HG03575 (cell line): ENCODE measurements at regions not wholly inside any gene's neighbourhood (a gene's known extent, or its start where the extent isn't known, plus 50 kb on each side); places are given as distances from the start of the nearest gene placed in this dataset.

Experiments used
- ATAC-seq: cut with Tn5 transposase; IDR thresholded peaks from one replicate; pipeline ENCODE4 v1.9.1; 2021; ENCODE audit not compliant: unreplicated experiment, insufficient number of reproducible peaks, low FRiP score; ENCODE audit errors: extremely low read depth

DNA sequence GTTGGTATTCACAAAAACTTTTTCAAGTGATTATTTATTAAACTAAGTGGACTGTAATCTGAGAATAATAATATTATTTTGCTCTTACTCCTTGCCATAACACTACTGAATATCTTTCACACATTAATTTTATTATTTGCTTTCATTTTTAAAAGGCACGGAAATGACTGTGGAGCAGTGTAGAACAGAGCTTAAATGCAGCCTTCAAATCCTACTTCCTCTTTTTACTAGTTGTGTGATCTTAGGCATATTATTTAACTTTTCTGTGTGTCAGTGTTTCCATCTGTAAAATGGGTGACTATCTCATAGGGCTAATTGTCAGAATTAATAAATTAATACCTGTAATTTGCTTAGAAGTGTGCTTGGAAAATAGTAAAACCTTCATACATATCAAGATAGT, 55.5 kb upstream of the SLC8A1 start:
- ATAC-seq = peak; percentile 69

DNA sequence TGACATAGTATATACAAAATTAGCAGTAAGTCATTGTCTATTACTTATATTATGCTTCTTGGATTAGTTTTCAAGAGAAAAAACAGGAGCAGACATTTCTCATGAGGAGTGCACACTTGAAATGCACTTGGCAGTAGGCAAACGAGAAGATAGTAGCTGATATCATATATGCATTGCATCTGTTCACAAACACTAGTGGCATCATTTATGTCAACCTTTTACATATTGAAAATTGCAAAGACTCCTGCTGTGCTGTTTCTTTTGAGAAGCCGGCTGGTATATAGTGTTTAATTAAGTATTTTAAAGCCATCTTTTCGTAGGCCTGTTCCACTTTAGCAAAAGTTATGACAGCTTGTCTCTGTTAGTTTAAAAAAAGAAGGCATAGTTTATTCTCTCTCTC, 58.4 kb upstream of the SLC8A1 start:
- ATAC-seq = no peak

DNA sequence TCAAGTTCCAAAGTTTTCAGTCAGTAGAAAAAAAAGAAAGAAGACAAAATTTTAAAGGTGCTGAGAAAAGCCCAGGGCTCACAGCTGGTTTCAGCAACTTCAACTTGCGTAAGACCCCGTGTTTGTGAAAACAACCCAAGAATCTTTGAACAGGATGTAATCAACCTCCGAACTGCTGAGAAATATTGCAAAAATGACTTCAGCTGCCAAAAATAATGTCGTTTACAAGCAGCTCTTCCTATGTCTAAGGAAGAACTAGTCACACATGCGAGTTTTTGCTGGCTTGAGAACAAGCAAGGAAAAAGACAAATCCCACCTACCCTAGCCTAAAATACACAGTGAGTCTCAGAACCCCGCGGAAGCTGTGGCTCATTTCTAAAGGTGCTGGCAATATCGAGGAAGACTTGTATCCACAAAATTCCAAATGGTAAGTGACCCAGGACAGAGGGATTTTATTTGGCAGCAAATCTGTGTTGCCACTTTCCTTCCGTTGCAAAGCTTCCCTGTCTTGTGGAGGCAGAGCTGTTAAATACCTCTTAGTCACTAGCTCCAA, 59.8 kb upstream of the SLC8A1 start:
- ATAC-seq = no peak

- ATAC-seq = no peak
Measured at GRCh38 chr2:40512256-40512655, 60.4 kb upstream of the SLC8A1 start.

DNA sequence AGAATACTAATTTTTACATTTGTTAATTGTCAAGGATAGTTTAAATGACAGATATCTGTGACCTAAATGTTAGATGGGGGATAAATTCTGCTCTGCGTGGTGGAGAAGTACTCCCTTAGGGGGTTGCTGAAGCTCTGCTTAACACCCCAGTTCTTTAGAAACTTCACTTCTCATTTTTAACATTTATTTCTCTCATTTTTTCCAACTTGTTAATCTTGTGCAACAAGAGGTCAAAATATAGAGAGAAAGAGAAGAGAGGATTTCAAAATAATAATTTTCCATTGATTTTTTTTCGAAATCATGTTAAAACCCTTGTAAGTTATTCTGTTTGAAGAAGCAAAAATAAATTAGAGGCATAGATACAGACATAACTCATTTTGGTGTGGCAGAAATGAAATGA, 61.3 kb upstream of the SLC8A1 start:
- ATAC-seq = no peak

GRCh38 chr2:40516604-40517003, 64.7 kb upstream of the SLC8A1 start:
- ATAC-seq = no peak

GRCh38 chr2:40528564-40528963, 76.7 kb upstream of the SLC8A1 start:
- no peak for ATAC-seq

- no peak for ATAC-seq
Measured at GRCh38 chr2:40531359-40531758, 79.5 kb upstream of the SLC8A1 start.

DNA sequence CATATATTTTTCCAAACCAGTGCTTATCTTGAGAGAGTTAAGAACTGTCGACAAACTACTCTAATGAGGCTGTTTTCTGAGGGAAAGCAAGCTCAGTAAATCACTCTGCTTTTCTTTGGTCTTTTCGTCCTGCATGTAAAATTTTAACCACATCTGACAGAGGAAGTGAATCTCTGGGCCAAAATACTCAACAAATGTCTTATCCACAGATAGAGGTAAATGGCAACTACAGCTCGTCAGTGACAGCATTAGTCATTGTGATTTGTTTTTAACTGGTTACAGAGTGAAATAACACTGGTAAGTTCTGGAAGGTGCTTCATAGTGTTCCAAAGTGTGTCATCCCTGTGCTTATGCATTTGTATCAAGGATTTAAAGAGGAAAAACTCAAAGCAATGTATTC, 82.6 kb upstream of the SLC8A1 start:
- no peak for ATAC-seq

GRCh38 chr2:40535972-40536371, 84.1 kb upstream of the SLC8A1 start:
- no peak for ATAC-seq

DNA sequence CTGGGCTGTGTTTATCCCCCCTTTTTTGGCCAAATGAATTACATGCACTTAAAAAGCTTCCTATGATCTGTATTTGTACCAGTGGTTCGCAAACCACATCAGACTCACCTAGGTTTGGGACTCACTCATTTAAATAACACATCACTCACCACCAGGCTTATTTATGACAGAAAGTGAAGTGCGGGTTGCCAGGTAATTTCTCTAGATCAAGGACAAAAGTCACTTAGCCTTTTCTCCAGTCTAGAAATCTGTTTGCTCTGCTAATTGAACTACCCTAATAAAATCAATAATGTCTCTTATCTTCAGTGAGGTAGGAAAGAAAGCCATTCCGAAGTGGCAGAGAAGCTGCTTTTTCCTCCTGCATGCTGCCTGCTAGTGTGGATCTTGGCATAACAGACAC, 88.1 kb upstream of the SLC8A1 start:
- no peak for ATAC-seq

DNA sequence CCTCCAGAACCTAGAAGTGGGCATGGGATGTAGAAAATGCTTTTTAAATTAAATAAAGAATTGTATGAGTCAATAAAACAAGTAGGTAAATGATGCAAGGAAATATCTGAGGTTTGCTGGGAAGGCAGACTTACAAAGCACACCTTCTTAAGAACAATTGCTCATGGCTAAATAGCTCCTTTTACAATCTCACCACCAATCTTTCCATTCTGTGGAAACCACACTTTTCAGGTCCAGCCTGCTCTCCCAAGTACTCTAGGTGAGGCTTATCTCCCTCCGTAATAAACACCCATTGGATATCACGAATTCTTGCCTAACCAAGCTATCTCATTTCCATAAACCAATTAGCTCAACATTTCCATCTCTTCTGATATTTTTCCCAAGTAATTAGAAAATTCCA, 91.5 kb upstream of the SLC8A1 start:
- ATAC-seq = no peak

- ATAC-seq = no peak
Measured at GRCh38 chr2:40544072-40544471, 92.2 kb upstream of the SLC8A1 start.

DNA sequence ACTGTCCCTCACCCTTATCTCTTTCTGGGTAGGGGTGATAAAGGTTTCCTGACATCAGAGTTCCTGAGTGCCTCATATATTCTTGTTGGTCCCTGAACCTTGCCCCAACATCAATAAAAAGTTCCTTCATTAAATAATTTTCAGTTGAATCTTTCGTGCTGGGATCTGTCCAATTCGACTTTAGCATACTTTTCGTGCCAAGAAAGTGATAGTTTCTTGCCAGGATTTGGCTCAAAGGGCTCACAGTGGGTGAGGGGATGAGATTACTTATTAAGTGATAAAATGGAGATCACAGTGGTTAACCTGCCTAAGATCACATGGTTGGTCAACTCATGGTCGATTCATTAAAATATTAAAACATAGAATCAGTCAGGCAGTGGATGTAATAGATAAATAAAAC, 93.8 kb upstream of the SLC8A1 start:
- ATAC-seq = no peak

GRCh38 chr2:40546439-40547191, 94.7 kb upstream of the SLC8A1 start:
- ATAC-seq = no peak

DNA sequence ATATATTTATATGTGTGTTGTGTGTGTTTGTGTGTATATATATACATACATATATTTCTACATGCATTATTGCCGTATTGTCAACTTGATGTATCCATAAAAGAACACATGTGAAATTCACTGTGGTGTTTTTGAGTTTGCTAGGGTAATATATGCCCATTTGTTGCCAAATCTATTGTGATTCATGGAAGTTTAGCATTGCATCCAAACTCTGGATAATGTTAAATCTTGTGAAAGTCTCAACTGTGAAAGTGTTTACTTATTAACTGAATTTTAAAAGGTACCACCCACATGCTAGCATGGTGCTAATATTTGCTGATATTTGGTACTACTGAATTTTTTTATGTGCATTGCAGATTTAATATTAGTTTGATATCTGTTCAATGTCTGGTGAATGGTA, 96.6 kb upstream of the SLC8A1 start:
- ATAC-seq = no peak

- no peak for ATAC-seq
Measured at GRCh38 chr2:40550085-40550484, 98.2 kb upstream of the SLC8A1 start.

GRCh38 chr2:40551081-40551480, 99.2 kb upstream of the SLC8A1 start:
- ATAC-seq = no peak

- no peak for ATAC-seq
Measured at GRCh38 chr2:40554665-40555294, 102.9 kb upstream of the SLC8A1 start.

DNA sequence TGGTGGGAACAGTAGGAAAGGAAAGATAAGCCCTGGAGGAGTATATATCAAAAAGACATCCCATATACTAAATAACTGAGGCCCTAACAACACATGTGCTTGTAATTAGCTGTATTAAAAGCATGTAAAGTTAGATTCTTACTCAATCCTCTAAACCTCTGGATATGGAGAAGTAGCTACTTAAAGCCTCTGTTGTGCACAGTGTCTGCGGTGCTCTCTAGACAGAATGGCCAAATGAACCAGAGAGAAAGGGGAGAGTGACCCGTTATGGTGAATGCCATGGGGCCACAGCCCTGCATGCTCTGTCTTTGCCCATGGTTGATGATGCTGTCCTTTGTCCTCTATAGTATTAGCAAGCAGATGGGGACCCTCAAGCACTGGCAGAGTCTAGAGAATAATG, 104.4 kb upstream of the SLC8A1 start:
- ATAC-seq = no peak

GRCh38 chr2:40556739-40557138, 104.8 kb upstream of the SLC8A1 start:
- no peak for ATAC-seq
